HG03565 (cell line): ENCODE measurements at regions not wholly inside any gene's neighbourhood (a gene's known extent, or its start where the extent isn't known, plus 50 kb on each side); places are given as distances from the start of the nearest gene placed in this dataset.

Source experiments
- ATAC-seq: cut with Tn5 transposase; IDR thresholded peaks from one replicate; pipeline ENCODE4 v1.9.1; 2021; ENCODE audit warnings: mild to moderate bottlenecking, moderate library complexity; ENCODE audit not compliant: unreplicated experiment

DNA sequence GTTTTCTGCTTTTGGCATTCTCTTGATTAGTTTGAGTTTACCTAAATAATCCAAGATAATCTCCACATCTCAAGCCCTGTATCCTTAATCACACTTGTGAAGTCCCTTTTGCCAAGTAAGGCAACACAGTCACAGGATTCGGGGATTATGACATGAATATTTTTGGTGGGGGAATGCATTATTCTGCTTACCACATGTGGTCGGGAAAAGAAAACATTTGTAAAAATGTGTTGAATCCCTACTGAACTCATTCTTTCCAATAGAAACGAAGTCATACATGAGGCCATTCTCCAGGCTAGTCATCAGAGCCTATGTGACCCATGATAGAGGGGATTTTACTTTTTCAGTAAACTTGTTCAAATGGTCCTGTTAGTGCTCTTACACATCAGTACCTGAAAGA is 58.5 kb upstream of the PRICKLE1 start:
- ATAC-seq, result no peak

DNA sequence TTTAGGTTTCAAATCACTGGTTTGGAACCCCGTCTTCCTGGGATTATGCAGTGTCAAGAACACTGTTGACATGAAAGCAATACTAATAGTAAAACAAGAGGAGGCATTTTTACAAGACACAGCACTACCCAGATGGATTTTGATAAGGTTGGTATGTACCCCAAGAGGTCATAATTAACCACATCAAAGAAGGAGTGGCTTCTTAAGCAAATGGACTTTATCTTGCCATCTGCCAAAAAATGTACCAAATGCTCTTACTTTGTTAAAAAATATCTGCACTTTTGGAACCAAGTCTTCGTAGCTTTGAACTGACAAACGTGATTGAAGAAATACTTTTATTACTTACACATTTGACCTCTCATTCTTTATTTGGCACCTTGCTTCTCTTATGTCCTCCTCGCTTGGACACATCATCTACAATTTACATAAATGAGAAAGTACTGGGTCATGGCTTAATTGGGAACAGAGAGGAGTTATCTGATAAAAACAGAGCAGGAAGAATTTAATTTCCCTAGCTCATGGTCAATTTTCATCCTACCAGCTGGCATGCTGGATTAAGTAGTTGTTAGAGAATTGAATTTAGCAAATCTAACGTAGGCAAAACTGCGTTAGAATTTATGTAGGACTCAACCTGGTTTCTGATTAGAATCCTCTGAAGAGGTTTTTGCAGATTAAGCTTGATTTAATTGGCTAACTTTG is 54.5 kb upstream of the PRICKLE1 start:
- ATAC-seq, result no peak

DNA sequence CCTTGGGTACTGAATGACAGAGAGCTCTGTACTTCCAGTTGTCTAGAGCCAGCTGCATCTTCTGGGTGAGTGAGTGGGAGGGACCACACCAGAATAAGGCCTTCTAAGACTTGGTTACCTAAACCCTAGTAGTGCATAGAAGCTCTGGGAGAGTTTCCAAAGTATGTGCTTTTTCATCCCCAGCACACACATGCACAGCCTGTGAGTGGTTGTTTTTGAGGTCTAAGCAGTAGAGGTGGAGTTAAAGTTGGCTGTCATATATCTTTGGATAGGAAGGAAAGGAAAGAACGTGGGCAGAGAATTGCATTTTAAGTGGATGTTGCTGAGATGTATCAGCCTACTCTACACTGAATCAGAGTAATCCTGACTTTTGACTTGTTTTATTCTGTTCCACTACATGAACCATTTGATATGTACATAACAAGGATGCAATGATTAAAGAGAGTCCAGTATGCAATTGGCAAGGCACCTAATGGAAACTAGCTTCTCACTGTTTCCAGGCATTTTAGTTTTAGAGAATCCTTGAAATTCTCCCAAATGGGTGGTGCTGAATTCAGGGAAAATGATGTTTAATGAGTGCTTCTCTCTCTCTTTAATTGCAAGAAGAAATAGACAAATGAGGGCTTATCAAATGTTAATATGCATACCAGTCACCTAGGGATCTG is 51.8 kb upstream of the PRICKLE1 start:
- no peak for ATAC-seq

DNA sequence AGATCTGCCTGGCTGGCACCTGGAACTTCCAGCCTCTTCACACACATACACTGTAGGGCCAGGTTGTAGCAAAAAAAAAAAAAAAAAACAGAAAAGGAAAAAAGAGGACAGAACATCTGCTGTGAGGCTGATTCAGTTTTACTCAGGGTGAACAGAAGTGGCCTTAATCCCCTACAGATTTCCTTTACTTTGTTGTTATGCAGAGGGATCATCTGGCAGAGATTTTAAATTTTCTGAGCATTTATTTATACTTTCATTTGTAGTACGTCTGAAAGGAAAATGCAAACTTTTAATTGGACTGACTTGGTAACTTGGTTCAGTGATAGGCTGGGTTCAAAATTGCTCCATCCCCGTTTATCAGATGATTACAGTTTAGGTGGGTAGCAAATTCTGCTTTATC is 50.8 kb upstream of the PRICKLE1 start:
- no peak for ATAC-seq

DNA sequence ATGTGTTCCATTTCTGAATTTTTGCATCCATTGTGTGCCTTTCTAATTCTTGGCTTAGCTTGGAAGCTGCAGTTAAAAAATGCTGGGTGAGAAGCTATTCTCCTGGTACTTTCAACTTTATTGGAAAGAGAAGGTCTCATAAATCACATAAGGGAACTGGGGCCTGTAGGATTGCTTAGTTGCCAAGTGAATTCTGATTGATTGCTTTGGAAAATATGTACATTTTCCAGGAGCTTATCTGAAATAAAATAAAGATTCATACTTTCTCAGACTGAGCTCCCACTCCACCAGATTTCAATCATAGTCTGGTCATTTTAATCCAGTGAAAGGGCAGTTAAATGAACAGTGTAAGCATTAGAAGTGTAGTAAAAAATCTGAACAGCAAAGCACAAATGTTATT is 50.0 kb upstream of the PRICKLE1 start:
- ATAC-seq, result no peak
